ENCODE measurements at regions not wholly inside any gene's neighbourhood (a gene's known extent, or its start where the extent isn't known, plus 50 kb on each side); places are given as distances from the start of the nearest gene placed in this dataset.
A peak's percentile ranks its signal among the peaks of the same experiment; 100 is the strongest.

DNA sequence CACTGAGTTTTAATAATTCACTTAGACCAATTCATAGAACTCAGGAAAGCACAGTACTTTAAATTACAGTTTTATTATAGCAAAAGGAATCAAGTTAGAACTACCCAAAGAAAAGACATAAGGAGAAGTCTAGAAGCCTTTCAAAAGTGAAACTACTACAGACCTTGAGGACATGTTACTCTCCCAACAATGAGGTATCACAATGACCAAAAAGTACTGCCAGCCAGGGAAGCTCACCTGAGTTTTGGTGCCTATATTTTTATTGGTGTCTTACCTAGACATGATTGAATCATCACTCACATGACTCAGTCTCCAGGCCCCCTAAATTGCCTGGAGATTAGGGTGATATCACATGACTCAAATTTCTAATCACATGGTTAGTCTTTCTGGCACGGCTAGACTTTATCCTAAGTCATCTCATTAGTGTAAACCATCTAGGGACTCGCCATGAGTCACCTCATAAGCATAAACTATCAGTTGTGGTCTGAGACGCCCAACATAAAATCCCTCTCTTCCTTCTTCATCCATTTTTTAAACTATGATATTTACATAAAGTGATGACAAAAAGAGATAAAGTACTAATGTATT, 372.3 kb downstream of the TMA16 start:
- no peak for FAIRE-seq

DNA sequence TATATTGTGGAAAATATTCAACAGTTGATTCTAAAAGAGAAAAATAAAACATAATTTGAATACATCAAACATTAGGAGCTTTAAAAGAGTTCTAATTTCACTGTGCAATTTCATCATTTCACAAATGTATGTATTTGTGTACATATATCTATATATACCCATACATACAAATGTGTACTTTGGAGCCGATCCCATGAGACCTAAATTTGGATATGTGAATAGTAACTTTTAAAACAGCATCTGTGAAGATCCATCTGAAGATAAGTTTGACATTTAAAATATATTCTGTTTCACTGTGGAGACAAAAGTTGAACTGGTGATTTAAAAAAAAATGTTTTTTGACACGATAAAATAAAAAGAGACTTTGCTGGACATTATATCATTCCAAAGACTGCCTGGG, 374.0 kb downstream of the TMA16 start:
- FAIRE-seq (no peak), DNase-seq (ENCODE audit: low spot score) (no peak)

More for the DNA sequence above, 372.3 kb downstream of the TMA16 start:
- DNase-seq (ENCODE audit: low spot score): peak; percentile 3

DNA sequence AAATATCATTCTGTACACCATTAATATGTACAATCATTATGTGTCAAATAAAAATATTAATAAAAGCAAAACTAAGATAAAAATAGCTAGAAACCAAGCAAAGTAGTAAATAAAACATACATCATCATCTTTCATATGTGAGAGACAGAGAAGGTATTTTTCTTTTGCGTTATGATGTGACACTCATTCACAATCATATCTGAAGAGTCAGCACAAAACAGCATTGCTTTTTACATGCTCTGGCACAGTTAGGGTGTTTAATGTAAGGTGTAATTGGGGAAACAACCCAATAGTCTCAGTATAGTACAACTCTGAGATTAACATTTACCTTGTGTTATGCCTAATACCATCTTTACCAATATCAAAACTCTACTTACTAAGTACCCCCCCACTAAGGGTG, 376.6 kb downstream of the TMA16 start:
- DNase-seq (ENCODE audit: low spot score) (no peak), FAIRE-seq (no peak)

DNA sequence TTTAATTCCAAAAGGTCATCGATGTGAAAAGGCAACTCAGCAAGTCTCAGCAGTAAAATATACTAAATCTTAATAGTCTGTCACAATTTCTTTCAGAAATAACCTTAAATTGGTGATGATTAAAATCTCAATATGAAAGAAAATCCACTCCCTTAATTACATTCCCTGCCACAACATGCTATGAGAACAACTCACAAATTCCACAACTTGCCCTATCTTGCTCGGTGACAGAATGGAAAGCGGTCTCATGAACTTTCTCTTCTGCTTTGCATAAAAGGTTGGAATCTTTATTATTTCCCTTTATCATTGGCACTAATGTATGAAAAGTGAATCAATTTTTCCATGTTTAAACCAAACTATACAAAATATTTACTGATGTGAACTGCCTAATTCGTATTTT, 380.8 kb downstream of the TMA16 start:
- DNase-seq (ENCODE audit: low spot score) (no peak), FAIRE-seq (no peak)

DNA sequence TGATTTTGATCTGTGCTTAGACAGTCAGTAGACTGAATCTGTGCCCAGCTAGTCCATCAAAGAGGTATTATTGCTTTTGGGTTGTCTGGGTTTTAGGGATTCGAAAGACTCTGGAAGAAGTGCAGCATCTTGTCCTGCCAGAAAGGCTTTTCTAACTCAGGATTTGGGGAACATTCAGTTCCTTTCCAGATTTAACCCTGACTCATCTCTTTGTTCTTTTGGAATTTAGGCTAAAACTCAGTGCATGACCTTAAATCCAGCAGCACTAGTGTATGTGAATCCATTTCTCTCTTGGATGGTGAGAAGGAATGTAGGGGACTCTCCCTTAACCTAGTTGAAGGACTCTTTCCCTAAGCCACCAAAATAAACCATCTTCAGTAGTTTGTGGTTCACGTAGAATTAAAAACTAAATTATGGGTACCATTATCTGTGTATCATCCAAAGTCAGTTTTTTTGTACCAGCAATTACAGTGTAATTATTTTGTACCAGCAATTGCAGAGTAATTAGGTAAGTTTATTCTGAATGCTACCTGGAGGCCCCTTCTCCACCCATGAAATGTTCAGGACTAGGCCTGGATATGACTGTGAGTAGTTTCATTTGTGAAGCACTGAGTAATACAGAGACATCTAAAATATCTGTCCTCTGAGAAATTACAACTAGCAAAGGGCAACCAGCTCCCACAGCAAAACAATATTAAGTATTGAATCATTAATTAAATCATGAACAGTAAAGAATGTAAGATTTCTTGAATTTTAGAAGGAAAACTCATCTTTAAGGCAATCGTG, 384.0 kb downstream of the TMA16 start:
- no peak for FAIRE-seq
- DNase-seq (ENCODE audit: low spot score): no peak

DNA sequence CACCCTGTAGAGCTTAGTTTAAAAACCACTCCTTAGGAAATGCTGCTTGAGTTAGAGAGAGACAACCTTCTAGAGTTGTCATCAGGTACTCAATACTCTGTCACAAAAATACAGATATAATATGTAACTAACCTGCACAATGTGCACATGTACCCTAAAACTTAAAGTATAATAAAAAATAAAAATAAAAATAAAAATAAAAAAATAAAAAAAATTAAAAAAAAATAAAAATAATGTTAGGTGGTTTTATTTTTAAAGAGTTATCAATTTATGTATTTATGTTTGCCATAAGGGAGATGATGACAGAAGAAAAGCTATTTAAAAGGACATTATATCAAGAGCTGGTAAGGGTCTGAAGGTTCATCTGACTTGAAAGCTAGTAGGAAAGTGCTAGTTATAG, 397.9 kb downstream of the TMA16 start:
- FAIRE-seq: no peak
- no peak for DNase-seq (ENCODE audit: low spot score)

DNA sequence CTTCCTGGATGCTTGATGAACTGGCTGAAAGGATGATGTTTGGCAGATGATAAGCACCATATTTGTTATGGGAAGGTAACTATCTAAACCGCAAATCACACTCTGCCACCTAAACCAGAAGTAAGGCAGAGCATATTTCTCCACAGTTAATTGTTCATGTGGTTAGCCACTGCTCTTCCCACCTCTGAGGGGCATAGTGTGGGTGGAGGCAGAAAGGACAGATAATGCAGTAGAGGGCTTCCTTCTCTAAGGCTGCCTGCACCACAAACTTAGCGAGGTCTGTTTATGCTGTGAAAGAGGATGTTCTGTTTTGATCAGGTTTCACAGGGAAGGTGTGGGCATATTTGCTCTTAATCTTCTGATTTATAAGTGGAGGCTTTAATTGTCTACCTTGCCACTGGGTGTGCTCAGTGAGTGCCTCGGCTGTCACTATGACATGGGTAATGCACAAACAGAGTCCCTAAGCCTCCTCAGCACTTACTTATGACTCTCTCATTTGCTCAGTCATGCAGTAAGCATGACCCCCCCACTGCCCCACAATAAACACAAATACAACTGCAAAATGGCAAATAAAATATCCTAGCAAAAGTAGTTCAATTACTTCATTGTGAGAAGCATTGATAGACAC, 401.0 kb downstream of the TMA16 start:
- no peak for DNase-seq (ENCODE audit: low spot score)
- FAIRE-seq: no peak

DNA sequence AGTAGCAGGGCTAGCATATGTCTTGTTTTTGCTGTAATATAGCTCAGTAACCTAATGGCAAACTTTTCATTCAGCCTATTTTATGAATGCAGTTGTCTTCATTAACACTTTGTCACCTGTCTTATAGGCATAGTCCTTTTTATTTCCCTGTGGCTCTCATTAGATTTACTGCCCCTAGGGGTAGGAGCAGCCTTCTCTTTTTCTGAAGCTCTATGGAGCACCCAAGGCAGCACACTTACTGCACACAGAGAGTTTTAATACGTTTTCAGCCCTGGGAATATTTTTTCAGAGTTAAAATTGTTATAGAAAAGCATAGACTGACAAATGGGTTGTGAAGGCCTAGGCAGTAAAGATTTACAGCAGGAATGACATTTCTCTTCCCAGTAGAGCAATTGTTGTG, 406.8 kb downstream of the TMA16 start:
- FAIRE-seq (no peak), DNase-seq (ENCODE audit: low spot score) (no peak)

DNA sequence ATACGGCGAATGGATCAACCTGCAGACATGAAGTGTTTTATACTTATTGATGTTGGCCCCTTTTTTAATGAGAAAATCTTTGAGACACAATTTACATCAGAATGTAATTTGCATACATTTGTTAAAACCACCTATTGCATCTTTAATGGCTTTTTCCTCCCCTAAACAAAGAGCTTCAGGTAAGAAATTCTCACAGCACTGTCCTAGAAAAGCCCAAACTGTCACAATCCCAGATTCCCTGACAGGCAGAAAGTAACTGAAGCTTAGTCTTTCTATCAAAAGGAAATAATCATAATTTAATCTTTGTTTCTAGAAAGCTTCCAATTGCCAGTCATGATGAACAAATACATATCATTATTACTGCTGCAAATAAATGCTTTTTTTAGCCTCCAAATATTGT, 407.9 kb downstream of the TMA16 start:
- FAIRE-seq (no peak), DNase-seq (ENCODE audit: low spot score) (no peak)

DNA sequence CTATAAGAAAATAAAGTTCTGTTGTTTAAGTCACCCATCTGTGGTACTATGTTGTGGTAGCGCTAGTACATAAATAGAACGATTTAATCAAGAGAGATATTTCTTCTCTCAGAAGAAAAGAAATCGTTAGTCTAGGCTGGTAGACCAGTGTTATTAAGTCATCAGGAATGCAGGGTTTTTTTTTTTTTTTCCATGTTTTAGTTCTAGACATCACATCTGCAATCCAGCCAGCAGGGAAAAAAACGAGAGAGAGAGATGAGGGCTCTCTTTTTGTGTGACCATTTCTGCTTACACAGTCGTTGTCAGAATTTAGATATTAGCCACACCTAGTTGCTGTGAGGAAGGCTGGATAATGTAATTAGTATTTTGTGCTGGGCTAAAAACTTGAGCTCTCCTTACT, 417.4 kb downstream of the TMA16 start:
- no peak for FAIRE-seq

GRCh38 chr4:163913571-163913970, 419.1 kb downstream of the TMA16 start:
- no peak for FAIRE-seq

More for the DNA sequence above, 417.4 kb downstream of the TMA16 start:
- peak; percentile 10 for DNase-seq (ENCODE audit: low spot score)

DNA sequence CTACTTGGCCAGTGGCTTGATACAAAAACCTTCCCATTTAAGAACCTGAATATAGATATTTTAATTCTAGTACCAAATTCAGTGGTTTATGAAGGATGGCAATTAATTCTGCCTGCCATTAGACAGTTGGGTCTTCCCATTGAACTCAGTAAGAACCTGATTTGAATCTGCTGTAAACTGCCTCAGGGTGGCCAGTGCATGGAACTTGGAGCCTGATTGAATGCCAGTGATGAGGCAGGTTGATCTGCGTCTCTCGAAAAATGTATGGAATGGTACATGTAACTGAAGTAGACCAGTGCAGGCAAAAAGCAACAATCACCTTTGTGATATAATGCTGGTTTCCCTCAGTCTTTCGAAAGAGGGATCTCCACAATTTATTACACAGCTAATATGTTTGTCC, 421.4 kb downstream of the TMA16 start:
- no peak for DNase-seq (ENCODE audit: low spot score)
- no peak for FAIRE-seq

More at GRCh38 chr4:163913571-163913970, 419.1 kb downstream of the TMA16 start:
- DNase-seq (ENCODE audit: low spot score): no peak

GRCh38 chr4:163920426-163920825, 425.9 kb downstream of the TMA16 start:
- no peak for DNase-seq (ENCODE audit: low spot score)
- no peak for FAIRE-seq

DNA sequence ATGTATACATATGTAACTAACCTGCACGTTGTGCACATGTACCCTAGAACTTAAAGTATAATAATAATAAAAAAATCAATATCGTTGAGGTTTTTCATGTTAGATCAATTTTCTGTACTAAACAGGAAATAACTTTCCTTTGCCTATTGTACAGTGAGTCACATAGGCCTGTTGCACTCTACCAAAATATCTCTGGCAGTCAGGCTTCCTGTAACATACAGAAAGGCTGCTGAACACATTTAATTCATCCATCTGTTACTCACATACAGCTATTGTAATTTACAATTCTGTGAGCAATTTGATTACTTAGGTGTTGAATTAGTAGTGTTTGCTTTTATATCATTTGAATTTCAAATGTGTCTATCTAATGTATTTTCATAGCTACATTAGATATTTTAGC, 427.8 kb downstream of the TMA16 start:
- FAIRE-seq (no peak), DNase-seq (ENCODE audit: low spot score) (no peak)

GRCh38 chr4:163923092-163923491, 428.6 kb downstream of the TMA16 start:
- DNase-seq (ENCODE audit: low spot score) (no peak), FAIRE-seq (no peak)

- FAIRE-seq (no peak), DNase-seq (ENCODE audit: low spot score) (no peak)
These were observed 435.6 kb downstream of the TMA16 start for GRCh38 chr4:163930086-163930485.

DNA sequence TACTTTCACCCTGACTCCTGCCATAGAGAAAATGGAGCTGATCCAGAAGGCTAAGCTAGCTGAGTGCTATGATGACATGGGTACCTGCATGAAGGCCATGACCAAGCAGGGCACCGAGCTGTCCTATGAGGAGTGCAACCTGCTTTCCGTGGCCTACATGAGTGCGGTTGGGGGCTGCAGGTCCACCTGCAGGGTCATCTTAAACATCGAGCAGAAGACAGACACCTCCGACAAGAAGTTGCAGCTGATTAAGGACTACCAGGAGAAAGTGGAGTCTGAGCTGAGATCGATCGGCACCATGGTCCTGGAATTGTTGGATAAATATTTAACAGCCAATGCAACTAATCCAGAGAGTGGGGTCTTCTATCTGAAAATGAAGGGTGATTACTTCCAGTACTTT, 438.0 kb downstream of the TMA16 start:
- FAIRE-seq (no peak), DNase-seq (ENCODE audit: low spot score) (no peak)

- FAIRE-seq: no peak
- no peak for DNase-seq (ENCODE audit: low spot score)
These were observed 445.1 kb downstream of the TMA16 start for GRCh38 chr4:163939597-163939996.

DNA sequence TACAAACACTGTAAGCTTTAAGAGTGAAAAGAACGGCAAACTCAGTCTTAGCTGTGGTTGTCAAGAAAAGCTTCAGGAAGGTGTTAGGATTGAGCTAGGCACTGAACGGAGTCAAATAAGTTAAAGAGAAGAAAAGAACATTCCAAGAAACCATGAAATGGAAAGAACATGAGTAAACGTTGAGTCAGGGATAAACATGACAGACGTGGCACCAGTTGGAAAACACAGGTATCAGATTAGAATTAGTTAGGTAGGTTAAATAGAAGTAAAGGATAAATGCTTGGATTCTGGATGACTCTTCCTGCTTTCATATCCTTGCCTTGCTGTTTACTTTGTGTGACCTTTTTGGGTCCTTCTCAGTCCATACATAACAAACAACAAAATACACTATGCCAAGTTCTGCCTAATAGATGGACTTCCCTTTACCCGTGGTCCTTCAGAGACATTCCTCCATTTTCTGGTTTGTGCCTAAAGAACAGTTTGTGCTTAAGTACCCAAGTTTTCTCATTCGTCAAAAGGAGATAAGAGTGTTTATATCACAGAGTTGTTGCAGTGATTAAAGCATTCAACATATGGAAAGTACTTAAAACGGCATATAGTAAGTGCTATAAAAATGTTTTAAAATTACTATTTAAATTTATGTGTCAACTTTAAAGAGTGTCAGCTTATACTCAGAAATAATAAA, 446.9 kb downstream of the TMA16 start:
- no peak for DNase-seq (ENCODE audit: low spot score)
- no peak for FAIRE-seq

GRCh38 chr4:163948920-163949455, 454.5 kb downstream of the TMA16 start:
- DNase-seq (ENCODE audit: low spot score): no peak
- no peak for FAIRE-seq

DNA sequence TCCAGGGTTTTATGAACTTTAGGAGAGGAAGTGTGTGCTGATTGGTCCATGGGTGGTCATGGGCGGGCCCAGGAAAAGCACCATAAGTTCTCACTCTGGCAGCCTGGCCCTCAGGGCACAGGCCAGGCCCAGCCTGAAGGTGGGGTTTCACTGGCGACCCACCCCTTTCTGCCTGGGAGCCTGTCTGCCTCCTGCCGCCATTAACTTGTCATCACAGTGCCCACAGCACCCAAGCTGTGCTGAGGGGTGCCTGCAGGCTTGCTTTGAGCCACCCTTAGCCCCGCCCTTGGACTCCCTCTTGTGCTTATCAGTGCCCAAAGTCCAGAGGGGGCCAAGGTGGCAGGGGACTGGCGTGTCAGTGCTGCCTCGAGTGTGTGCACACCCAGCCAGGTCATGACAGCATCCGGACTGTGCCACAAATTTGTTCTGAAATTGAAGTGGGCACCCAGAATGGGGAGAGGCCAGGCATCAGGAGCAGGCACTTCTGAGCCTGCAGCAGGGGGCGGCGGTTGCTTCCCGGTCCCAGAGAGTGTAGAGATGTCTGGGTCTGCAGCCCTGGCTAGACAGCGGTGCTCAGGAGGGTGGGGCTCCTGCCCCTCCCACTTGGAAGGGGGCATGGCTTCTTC, 455.6 kb downstream of the TMA16 start:
- DNase-seq (ENCODE audit: low spot score) (no peak), FAIRE-seq (no peak)

All from urothelium cell line (cell line).